ENCODE measurements at regions not wholly inside any gene's neighbourhood (a gene's known extent, or its start where the extent isn't known, plus 50 kb on each side); places are given as distances from the start of the nearest gene placed in this dataset.

- Histone ChIP-seq H3K27me3 (ENCODE audit: control insufficient read depth in 1 of 2, insufficient read depth in 2 of 2, low read length in 2 of 2) (no peaks in the 10 kb centered on the region), H3K4me1 (ENCODE audit: insufficient read depth, low read length) (no peaks in the 10 kb centered on the region), H3K27ac (ENCODE audit: low read depth, low read length) (no peak overlapping the region), H3K9me3 (ENCODE audit: low read length) (no peaks in the 10 kb centered on the region), H3K4me3 (ENCODE audit: low read depth in 1 of 2, low read length in 2 of 2) (no peak overlapping the region), H3K36me3 (ENCODE audit: insufficient read depth, low read length) (no peaks in the 10 kb centered on the region), H3K9ac (ENCODE audit: low read length) (no peak overlapping the region)
Observed at GRCh38 chr3:194860725-194861124, 175.0 kb downstream of the FAM43A start.

- Histone ChIP-seq H3K9ac (ENCODE audit: low read length) (no peak overlapping the region), H3K27me3 (ENCODE audit: control insufficient read depth in 1 of 2, insufficient read depth in 2 of 2, low read length in 2 of 2) (no peaks in the 10 kb centered on the region), H3K36me3 (ENCODE audit: insufficient read depth, low read length) (no peaks in the 10 kb centered on the region), H3K27ac (ENCODE audit: low read depth, low read length) (no peak overlapping the region), H3K9me3 (ENCODE audit: low read length) (no peaks in the 10 kb centered on the region), H3K4me1 (ENCODE audit: insufficient read depth, low read length) (no peaks in the 10 kb centered on the region), H3K4me3 (ENCODE audit: low read depth in 1 of 2, low read length in 2 of 2) (no peak overlapping the region)
Observed at GRCh38 chr3:194861375-194861774, 175.7 kb downstream of the FAM43A start.

- no peaks in the 10 kb centered on the region for H3K36me3 ChIP-seq (ENCODE audit: insufficient read depth, low read length)
Observed at GRCh38 chr3:194865061-194865460, 179.4 kb downstream of the FAM43A start.

GRCh38 chr3:194865615-194866014, 179.9 kb downstream of the FAM43A start:
- H3K27me3 ChIP-seq (ENCODE audit: control insufficient read depth in 1 of 2, insufficient read depth in 2 of 2, low read length in 2 of 2): no peaks in the 10 kb centered on the region
- no peaks in the 10 kb centered on the region for H3K9me3 ChIP-seq (ENCODE audit: low read length)
- no peaks in the 10 kb centered on the region for H3K36me3 ChIP-seq (ENCODE audit: insufficient read depth, low read length)
- H3K4me1 ChIP-seq (ENCODE audit: insufficient read depth, low read length): peaks cover 1% of the 10 kb centered on the region
- no peak overlapping the region for H3K9ac ChIP-seq (ENCODE audit: low read length)
- H3K4me3 ChIP-seq (ENCODE audit: low read depth in 1 of 2, low read length in 2 of 2): no peak overlapping the region
- H3K27ac ChIP-seq (ENCODE audit: low read depth, low read length): no peak overlapping the region

More at GRCh38 chr3:194865061-194865460, 179.4 kb downstream of the FAM43A start:
- H3K9ac ChIP-seq (ENCODE audit: low read length): no peak overlapping the region
- no peak overlapping the region for H3K4me3 ChIP-seq (ENCODE audit: low read depth in 1 of 2, low read length in 2 of 2)
- H3K27ac ChIP-seq (ENCODE audit: low read depth, low read length): no peak overlapping the region
- H3K9me3 ChIP-seq (ENCODE audit: low read length): no peaks in the 10 kb centered on the region
- H3K27me3 ChIP-seq (ENCODE audit: control insufficient read depth in 1 of 2, insufficient read depth in 2 of 2, low read length in 2 of 2): no peaks in the 10 kb centered on the region
- H3K4me1 ChIP-seq (ENCODE audit: insufficient read depth, low read length): no peaks in the 10 kb centered on the region

- H3K4me1 ChIP-seq (ENCODE audit: insufficient read depth, low read length): peaks cover 8% of the 10 kb centered on the region
- H3K9ac ChIP-seq (ENCODE audit: low read length): no peak overlapping the region
- H3K9me3 ChIP-seq (ENCODE audit: low read length): no peaks in the 10 kb centered on the region
- H3K36me3 ChIP-seq (ENCODE audit: insufficient read depth, low read length): no peaks in the 10 kb centered on the region
- H3K27ac ChIP-seq (ENCODE audit: low read depth, low read length): no peak overlapping the region
- no peak overlapping the region for H3K4me3 ChIP-seq (ENCODE audit: low read depth in 1 of 2, low read length in 2 of 2)
- H3K27me3 ChIP-seq (ENCODE audit: control insufficient read depth in 1 of 2, insufficient read depth in 2 of 2, low read length in 2 of 2): no peaks in the 10 kb centered on the region
Observed at GRCh38 chr3:194866236-194866635, 180.6 kb downstream of the FAM43A start.

- Histone ChIP-seq H3K9me3 (ENCODE audit: low read length) (no peaks in the 10 kb centered on the region), H3K9ac (ENCODE audit: low read length) (no peak overlapping the region), H3K27me3 (ENCODE audit: control insufficient read depth in 1 of 2, insufficient read depth in 2 of 2, low read length in 2 of 2) (no peaks in the 10 kb centered on the region), H3K27ac (ENCODE audit: low read depth, low read length) (no peak overlapping the region), H3K4me3 (ENCODE audit: low read depth in 1 of 2, low read length in 2 of 2) (no peak overlapping the region), H3K4me1 (ENCODE audit: insufficient read depth, low read length) (peaks cover 20% of the 10 kb centered on the region), H3K36me3 (ENCODE audit: insufficient read depth, low read length) (no peaks in the 10 kb centered on the region)
Observed at GRCh38 chr3:194867270-194867983, 181.7 kb downstream of the FAM43A start.

- no peaks in the 10 kb centered on the region for H3K9me3 ChIP-seq (ENCODE audit: low read length)
- no peaks in the 10 kb centered on the region for H3K36me3 ChIP-seq (ENCODE audit: insufficient read depth, low read length)
- H3K4me3 ChIP-seq (ENCODE audit: low read depth in 1 of 2, low read length in 2 of 2): peak overlapping the region in 1 of 2 donors; percentile 9
- H3K9ac ChIP-seq (ENCODE audit: low read length): no peak overlapping the region
- H3K4me1 ChIP-seq (ENCODE audit: insufficient read depth, low read length): peaks cover 20% of the 10 kb centered on the region
- H3K27me3 ChIP-seq (ENCODE audit: control insufficient read depth in 1 of 2, insufficient read depth in 2 of 2, low read length in 2 of 2): no peaks in the 10 kb centered on the region
- no peak overlapping the region for H3K27ac ChIP-seq (ENCODE audit: low read depth, low read length)
Observed at GRCh38 chr3:194868831-194869230, 183.1 kb downstream of the FAM43A start.

GRCh38 chr3:194869482-194870169, 183.9 kb downstream of the FAM43A start:
- Histone ChIP-seq H3K4me1 (ENCODE audit: insufficient read depth, low read length) (peaks cover 20% of the 10 kb centered on the region), H3K27ac (ENCODE audit: low read depth, low read length) (no peak overlapping the region)

GRCh38 chr3:194870394-194871110, 184.9 kb downstream of the FAM43A start:
- no peak overlapping the region for H3K27ac ChIP-seq (ENCODE audit: low read depth, low read length)
- H3K9ac ChIP-seq (ENCODE audit: low read length): no peak overlapping the region

More at GRCh38 chr3:194869482-194870169, 183.9 kb downstream of the FAM43A start:
- H3K27me3 ChIP-seq (ENCODE audit: control insufficient read depth in 1 of 2, insufficient read depth in 2 of 2, low read length in 2 of 2): no peaks in the 10 kb centered on the region
- H3K9me3 ChIP-seq (ENCODE audit: low read length): no peaks in the 10 kb centered on the region
- no peak overlapping the region for H3K4me3 ChIP-seq (ENCODE audit: low read depth in 1 of 2, low read length in 2 of 2)
- no peak overlapping the region for H3K9ac ChIP-seq (ENCODE audit: low read length)
- no peaks in the 10 kb centered on the region for H3K36me3 ChIP-seq (ENCODE audit: insufficient read depth, low read length)

GRCh38 chr3:194871143-194871863, 185.6 kb downstream of the FAM43A start:
- peaks cover 20% of the 10 kb centered on the region for H3K4me1 ChIP-seq (ENCODE audit: insufficient read depth, low read length)
- no peak overlapping the region for H3K4me3 ChIP-seq (ENCODE audit: low read depth in 1 of 2, low read length in 2 of 2)
- no peaks in the 10 kb centered on the region for H3K36me3 ChIP-seq (ENCODE audit: insufficient read depth, low read length)
- no peak overlapping the region for H3K27ac ChIP-seq (ENCODE audit: low read depth, low read length)
- no peaks in the 10 kb centered on the region for H3K9me3 ChIP-seq (ENCODE audit: low read length)
- no peaks in the 10 kb centered on the region for H3K27me3 ChIP-seq (ENCODE audit: control insufficient read depth in 1 of 2, insufficient read depth in 2 of 2, low read length in 2 of 2)
- H3K9ac ChIP-seq (ENCODE audit: low read length): no peak overlapping the region

More at GRCh38 chr3:194870394-194871110, 184.9 kb downstream of the FAM43A start:
- no peaks in the 10 kb centered on the region for H3K27me3 ChIP-seq (ENCODE audit: control insufficient read depth in 1 of 2, insufficient read depth in 2 of 2, low read length in 2 of 2)
- no peak overlapping the region for H3K4me3 ChIP-seq (ENCODE audit: low read depth in 1 of 2, low read length in 2 of 2)
- no peaks in the 10 kb centered on the region for H3K36me3 ChIP-seq (ENCODE audit: insufficient read depth, low read length)
- H3K4me1 ChIP-seq (ENCODE audit: insufficient read depth, low read length): peaks cover 20% of the 10 kb centered on the region
- no peaks in the 10 kb centered on the region for H3K9me3 ChIP-seq (ENCODE audit: low read length)

All from muscle layer of colon (tissue), 2 donors.